Heart left ventricle (tissue), 13 donors: ENCODE measurements at regions not wholly inside any gene's neighbourhood (a gene's known extent, or its start where the extent isn't known, plus 50 kb on each side); places are given as distances from the start of the nearest gene placed in this dataset.

Experiments used
- POLR2A ChIP-seq, 2 donors: fragments of 450-650 bp; IDR thresholded peaks; one replicate each; pipeline ENCODE4 v1.6.1; 2017; ENCODE audit warnings: antibody characterized with exemption in 2 of 2, mild to moderate bottlenecking in 2 of 2, moderate library complexity in 2 of 2
- TF ChIP-seq, protein P1 (sequence below), 12 donors: fragments of 200-600 bp; sonication (generic) in 4 of 12; IDR thresholded peaks; one replicate each; pipeline versions ENCODE4 v1.5.0 to v1.8.0; 2018 to 2022; ENCODE audit warnings: antibody characterized with exemption in 12 of 12, mild to moderate bottlenecking in 5 of 12
- donor health status: ischemic (EF 13 %, LVEDD 7.1; RV severe dilation, severe dysfunction).
- donor health status: DM: no; HTN: yes; CAD: no.
- donor health status: DM: no; HTN: no; CAD: no.
- donor health status: ischemic (EF 25% LVEDD 6.9; RV normal size, moderate dysfunction).
- donor health status: ischemic (EF 25% LVEDD 5.7; RV mildly dilated, moderate dysfunction).
- donor health status: ischemic (EF 35%, LVEDD 5.7; RV mildly dilated, moderate dysfunction).
- donor health status: nonischemic (EF 11% LVEDD 7.7; RV severe dilation, severe dysfunction).
- donor health status: DM: yes; HTN: yes; CAD: no.
- donor health status: PGD.
- donor health status: ischemic (EF 29% LVEDD 5.4; RV normal size, mild dysfunction).
- donor health status: nonischemic (EF 23%, LVEDD 6.1; RV moderate dilation, normal function).

DNA sequence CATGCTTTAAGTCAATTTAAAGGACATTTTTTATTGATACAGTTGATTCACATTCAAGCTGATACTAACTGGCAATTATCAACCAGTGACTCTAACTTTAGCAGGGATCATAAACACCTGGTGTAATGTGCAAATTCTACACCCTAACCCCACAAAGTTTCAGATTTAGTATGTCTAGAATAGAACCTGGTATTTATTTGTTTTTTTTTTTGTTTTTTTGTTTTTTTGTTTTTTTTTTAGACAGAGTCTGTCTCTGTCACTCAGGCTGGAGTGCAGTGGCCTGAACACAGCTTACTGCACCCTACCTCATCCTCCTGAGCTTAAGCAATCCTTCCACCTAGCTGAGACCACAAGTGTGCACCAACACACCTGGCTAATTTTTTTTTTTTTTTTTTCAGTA is 311.2 kb upstream of the SEMA6A start:
- TF ChIP-seq, protein P1, sequence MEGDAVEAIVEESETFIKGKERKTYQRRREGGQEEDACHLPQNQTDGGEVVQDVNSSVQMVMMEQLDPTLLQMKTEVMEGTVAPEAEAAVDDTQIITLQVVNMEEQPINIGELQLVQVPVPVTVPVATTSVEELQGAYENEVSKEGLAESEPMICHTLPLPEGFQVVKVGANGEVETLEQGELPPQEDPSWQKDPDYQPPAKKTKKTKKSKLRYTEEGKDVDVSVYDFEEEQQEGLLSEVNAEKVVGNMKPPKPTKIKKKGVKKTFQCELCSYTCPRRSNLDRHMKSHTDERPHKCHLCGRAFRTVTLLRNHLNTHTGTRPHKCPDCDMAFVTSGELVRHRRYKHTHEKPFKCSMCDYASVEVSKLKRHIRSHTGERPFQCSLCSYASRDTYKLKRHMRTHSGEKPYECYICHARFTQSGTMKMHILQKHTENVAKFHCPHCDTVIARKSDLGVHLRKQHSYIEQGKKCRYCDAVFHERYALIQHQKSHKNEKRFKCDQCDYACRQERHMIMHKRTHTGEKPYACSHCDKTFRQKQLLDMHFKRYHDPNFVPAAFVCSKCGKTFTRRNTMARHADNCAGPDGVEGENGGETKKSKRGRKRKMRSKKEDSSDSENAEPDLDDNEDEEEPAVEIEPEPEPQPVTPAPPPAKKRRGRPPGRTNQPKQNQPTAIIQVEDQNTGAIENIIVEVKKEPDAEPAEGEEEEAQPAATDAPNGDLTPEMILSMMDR (IDR thresholded peaks at IDR 0.05) = no peak
- TF ChIP-seq POLR2A (IDR thresholded peaks at IDR 0.05) = no peak
